Gastrocnemius medialis (tissue), 4 donors: ENCODE measurements at regions not wholly inside any gene's neighbourhood (a gene's known extent, or its start where the extent isn't known, plus 50 kb on each side); places are given as distances from the start of the nearest gene placed in this dataset.

Source experiments
- CTCF ChIP-seq, 5 experiments: fragments of 450-650 bp in 3 of 5; fragments of 200-600 bp in 2 of 5; sonication (generic) in 2 of 5; IDR thresholded peaks in 4 of 5; conservative IDR thresholded peaks in 1 of 5; 1 replicate in 4 of 5; 2 replicates in 1 of 5; pipeline ENCODE4 v1.5.1; 2016 to 2019; ENCODE audit warnings: antibody characterized with exemption in 5 of 5, mild to moderate bottlenecking in 3 of 5, moderate library complexity in 3 of 5
- POLR2A ChIP-seq, 2 donors: fragments of 450-650 bp; IDR thresholded peaks; one replicate each; pipeline ENCODE4 v1.6.1; 2017; ENCODE audit warnings: antibody characterized with exemption in 2 of 2, mild to moderate bottlenecking in 2 of 2, moderate library complexity in 2 of 2

GRCh38 chr3:94544131-94544789 is 481.4 kb downstream of the NSUN3 start:
- TF ChIP-seq CTCF (IDR thresholded peaks at IDR 0.05 in 4 of 5, conservative IDR thresholded peaks at IDR 0.05 in 1 of 5) = no peak
- no peak for TF ChIP-seq POLR2A (IDR thresholded peaks at IDR 0.05)
